ENCODE measurements at regions not wholly inside any gene's neighbourhood (a gene's known extent, or its start where the extent isn't known, plus 50 kb on each side); places are given as distances from the start of the nearest gene placed in this dataset.
"Not testable (repeated sequence)": the region's sequence is repeated elsewhere in the genome, so short reads cannot be mapped to it uniquely, and the experiment has no call there.

DNA sequence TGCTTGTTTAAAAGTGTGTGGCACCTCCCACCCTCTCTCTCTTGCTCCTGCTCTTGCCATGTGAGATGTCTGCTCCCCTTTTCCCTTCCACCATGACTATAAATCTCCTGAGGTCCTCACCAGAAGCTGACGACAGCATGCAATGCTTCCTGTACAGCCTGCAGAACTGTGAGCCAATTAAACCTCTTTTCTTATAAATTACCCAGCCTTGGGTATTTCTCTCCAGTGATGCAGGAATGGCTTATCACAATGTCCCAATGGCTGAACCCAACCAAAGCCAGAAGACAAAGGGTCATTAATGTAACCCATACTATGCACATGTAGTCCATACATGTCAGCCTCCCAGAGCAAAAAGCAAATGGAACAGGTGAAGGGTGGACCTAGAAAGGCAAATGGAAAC, 141.5 kb downstream of the SEPTIN14 start:
- not testable (repeated sequence) for H3K4me1 Mint-ChIP-seq; H3K36me3 Mint-ChIP-seq (ENCODE audit: insufficient read depth); H3K27me3 Mint-ChIP-seq; ATAC-seq (replicated peaks; ENCODE audit: extremely low read depth, poor library complexity, severe bottlenecking); DNase-seq (ENCODE audit: low spot score in 2 of 2); H3K9me3 Mint-ChIP-seq; H3K27ac Mint-ChIP-seq (ENCODE audit: low read depth); H3K4me3 Mint-ChIP-seq

DNA sequence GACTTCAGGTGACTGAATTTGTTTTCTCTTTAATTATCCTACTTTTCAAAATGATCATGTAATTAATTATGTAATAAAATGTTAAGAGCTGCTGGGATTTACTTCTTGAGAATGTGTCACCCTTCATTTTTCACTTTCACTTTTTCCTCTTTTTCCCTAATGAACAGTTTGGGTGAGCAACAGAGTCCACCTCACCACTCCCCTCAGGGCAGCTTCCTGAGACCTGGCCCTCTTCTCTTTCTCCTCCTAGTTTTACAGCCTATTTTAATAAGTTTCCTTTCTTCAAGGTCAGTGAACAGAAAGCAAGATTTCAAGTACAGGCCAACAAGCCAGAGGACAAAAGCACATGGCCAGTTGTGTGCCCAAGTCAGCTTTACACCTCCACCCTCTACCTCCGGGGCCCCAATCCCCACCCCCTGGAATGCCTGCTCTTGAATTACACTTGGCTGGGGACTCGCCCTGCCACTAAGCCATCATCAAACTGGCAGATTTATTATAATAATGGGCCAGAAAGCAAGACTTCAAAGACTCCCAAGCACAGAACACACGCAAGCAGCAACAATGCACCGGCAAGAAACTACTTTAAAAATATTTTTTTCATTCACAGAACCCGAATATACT, 143.1 kb upstream of the VOPP1 start:
- H3K4me1 Mint-ChIP-seq; ATAC-seq (replicated peaks; ENCODE audit: extremely low read depth, poor library complexity, severe bottlenecking); H3K4me3 Mint-ChIP-seq; H3K36me3 Mint-ChIP-seq (ENCODE audit: insufficient read depth); H3K27ac Mint-ChIP-seq (ENCODE audit: low read depth); H3K9me3 Mint-ChIP-seq; DNase-seq (ENCODE audit: low spot score in 2 of 2): not testable (repeated sequence)
- H3K27me3 Mint-ChIP-seq: peaks cover 12% of the 10 kb centered on the region

DNA sequence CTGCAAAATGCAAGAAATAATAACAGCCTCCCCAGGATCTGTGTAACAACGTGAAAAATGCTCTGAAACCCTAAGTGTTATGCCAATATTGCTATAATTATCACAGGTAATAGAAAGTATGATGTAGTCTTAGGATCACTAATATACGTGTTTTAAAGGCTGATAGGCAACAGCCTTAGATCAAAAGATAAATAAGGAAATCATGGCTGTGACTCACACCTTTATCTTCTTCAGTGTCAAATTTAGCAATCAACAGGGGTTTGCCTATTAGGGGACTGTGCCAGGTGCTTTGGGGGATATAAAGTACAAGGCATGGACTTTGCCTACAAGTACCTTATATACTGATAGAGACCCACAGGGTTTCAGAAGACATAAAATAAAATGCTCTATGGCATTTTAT, 142.1 kb upstream of the VOPP1 start:
- H3K36me3 Mint-ChIP-seq (ENCODE audit: insufficient read depth); ATAC-seq (replicated peaks; ENCODE audit: extremely low read depth, poor library complexity, severe bottlenecking); H3K9me3 Mint-ChIP-seq; H3K4me3 Mint-ChIP-seq; H3K4me1 Mint-ChIP-seq; DNase-seq (ENCODE audit: low spot score in 2 of 2); H3K27ac Mint-ChIP-seq (ENCODE audit: low read depth): not testable (repeated sequence)
- H3K27me3 Mint-ChIP-seq: peaks cover 12% of the 10 kb centered on the region

DNA sequence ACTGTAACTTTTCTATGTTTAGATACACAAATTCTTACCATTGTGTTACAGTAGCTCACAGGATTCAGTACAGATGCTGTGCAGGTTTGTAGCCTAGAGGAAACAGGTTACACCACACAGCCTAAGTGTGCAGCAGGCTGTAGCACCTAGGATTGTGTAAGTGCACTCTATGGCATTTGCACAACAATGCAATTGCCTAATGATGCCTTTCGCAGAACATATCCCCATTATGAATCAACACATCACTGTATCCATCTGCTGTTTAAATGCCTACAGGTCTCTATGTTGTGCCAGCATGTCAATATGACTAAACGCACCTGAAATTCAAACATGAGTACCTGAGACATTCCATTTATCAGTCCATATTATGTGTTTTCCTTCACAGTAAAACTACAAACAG, 138.0 kb upstream of the VOPP1 start:
- H3K36me3 Mint-ChIP-seq (ENCODE audit: insufficient read depth); H3K4me1 Mint-ChIP-seq; ATAC-seq (replicated peaks; ENCODE audit: extremely low read depth, poor library complexity, severe bottlenecking); H3K9me3 Mint-ChIP-seq; H3K27ac Mint-ChIP-seq (ENCODE audit: low read depth); H3K4me3 Mint-ChIP-seq; DNase-seq (ENCODE audit: low spot score in 2 of 2): not testable (repeated sequence)
- peaks cover 12% of the 10 kb centered on the region for H3K27me3 Mint-ChIP-seq

DNA sequence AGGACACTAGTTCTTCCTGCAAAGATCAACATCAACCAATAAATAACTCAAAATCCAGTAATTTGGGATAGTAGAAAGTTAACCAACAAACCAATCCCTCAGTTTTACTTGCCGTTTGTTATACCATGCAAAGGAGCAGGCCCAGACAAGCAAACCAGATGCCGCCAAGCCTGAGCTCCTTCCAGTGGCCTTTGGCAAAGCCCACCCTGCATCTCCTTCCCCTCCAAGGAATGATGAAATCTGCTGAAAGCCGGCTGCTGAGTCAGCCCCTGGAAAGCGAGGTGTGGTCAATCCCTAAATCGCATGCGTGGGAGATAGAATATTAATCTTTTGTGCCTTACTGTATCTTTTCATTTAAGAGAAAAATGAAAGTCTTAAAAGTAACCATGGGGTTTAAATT, 135.7 kb upstream of the VOPP1 start:
- H3K27me3 Mint-ChIP-seq: peaks cover 12% of the 10 kb centered on the region
- not testable (repeated sequence) for H3K9me3 Mint-ChIP-seq; H3K36me3 Mint-ChIP-seq (ENCODE audit: insufficient read depth); H3K4me1 Mint-ChIP-seq; ATAC-seq (replicated peaks; ENCODE audit: extremely low read depth, poor library complexity, severe bottlenecking); H3K27ac Mint-ChIP-seq (ENCODE audit: low read depth); H3K4me3 Mint-ChIP-seq; DNase-seq (ENCODE audit: low spot score in 2 of 2)

DNA sequence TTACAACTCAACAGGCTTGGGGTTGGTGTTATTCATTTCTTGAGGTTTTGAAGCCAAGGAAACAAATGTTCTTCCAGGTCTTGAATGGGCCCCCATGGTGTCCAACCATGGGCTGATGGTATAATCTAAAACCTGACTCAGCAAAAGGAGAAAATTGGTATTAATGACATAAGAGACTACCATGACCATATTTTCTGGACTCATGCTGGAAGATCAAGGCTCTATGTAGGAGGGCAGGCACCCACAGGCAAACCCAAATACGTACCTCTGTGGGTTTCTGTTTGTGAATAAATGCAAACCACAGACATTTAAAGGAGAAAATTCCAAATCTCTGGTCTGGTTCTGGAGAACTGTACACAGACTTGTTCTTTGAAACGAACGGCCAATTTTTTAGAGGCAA, 135.1 kb upstream of the VOPP1 start:
- not testable (repeated sequence) for H3K27ac Mint-ChIP-seq (ENCODE audit: low read depth); DNase-seq (ENCODE audit: low spot score in 2 of 2); H3K4me1 Mint-ChIP-seq; H3K9me3 Mint-ChIP-seq; H3K4me3 Mint-ChIP-seq; ATAC-seq (replicated peaks; ENCODE audit: extremely low read depth, poor library complexity, severe bottlenecking); H3K36me3 Mint-ChIP-seq (ENCODE audit: insufficient read depth)
- H3K27me3 Mint-ChIP-seq: peaks cover 11% of the 10 kb centered on the region

DNA sequence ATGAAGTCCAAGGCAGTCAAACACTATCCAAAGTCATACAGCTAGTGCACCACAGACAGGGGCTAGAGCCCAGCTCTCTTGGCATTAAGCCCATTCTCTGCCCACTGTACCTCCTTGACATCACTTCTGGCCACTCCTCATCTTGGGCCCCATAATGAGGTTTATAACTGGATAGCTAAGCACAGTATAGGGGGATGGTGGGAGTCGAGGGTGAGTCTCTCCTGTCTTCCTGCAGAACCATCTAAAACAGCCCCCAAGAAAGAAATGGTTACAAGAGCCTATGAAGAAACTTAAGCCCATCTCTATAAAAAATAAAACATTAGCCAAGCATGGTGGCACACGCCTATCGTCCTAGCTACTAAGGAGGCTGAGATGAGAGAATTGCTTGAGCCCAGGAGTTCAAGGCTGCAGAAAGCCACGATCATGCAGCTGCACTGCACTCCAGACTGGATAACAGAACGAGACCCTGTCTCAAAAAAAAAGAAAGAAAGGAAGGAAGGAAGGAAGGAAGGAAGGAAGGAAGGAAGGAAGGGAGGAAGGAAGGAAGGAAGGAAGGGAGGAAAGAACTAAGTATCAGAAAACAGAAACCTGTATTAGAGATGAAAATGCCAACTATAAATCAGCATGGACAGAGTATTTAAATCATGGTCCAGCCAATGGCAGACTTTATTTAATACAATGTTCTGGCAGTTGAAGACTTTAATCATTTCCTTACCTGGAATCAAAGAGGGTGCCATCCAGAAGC, 134.3 kb upstream of the VOPP1 start:
- not testable (repeated sequence) for H3K27me3 Mint-ChIP-seq; H3K4me1 Mint-ChIP-seq; DNase-seq (ENCODE audit: low spot score in 2 of 2); ATAC-seq (replicated peaks; ENCODE audit: extremely low read depth, poor library complexity, severe bottlenecking); H3K27ac Mint-ChIP-seq (ENCODE audit: low read depth); H3K36me3 Mint-ChIP-seq (ENCODE audit: insufficient read depth); H3K9me3 Mint-ChIP-seq; H3K4me3 Mint-ChIP-seq

DNA sequence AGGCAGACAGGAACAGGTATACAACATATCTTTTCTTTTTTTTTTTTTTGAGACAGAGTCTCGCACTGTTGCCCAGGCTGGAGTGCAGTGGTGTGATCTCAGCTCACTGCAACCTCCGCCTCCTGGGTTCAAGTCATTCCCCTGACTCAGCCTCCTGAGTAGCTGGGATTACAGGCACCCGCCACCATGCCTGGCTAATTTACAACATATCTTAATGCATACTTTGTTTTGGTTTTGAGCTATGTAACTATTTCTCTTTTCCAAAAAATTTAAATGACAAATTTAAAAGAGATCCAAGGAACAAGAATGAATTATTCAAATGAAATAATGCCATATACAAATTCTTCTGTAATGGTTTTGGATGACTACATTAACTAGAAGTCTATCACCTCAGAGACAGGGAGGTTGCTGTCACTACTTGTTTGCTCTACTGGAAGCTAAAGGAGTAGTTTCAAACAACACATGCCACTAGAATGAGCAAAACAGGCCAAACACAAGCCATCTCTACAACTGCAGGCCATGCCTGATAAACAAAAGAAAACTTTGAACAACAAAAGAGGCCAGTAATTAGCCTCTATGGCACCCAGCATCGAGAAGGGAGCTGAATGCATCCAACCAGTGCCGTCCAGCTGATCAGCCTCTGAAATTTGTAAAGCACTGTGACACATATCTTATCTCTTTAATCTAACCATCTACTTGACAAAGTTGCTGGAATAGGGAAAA, 133.6 kb upstream of the VOPP1 start:
- not testable (repeated sequence) for ATAC-seq (replicated peaks; ENCODE audit: extremely low read depth, poor library complexity, severe bottlenecking); H3K4me3 Mint-ChIP-seq; H3K27me3 Mint-ChIP-seq

DNA sequence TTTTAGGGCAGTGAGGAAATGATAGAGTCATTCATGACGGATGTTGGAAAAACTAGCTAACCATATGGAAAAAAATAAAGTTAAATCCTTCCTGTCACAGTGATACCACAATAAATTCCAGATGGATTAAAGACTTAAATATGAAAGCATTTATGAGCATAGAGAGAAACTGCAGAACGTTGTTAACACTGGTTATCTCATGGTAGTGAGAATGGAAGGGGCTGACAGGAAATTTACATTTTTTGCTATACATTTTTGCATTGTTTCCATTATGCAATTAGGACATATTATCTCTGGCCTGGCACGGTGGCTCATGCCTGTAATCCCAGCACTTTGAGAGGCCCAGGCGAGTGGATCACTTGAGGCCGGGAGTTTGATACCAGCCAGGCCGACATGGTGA, 130.5 kb upstream of the VOPP1 start:
- not testable (repeated sequence) for H3K27ac Mint-ChIP-seq (ENCODE audit: low read depth); H3K4me1 Mint-ChIP-seq; DNase-seq (ENCODE audit: low spot score in 2 of 2); H3K27me3 Mint-ChIP-seq; H3K4me3 Mint-ChIP-seq; H3K36me3 Mint-ChIP-seq (ENCODE audit: insufficient read depth); H3K9me3 Mint-ChIP-seq; ATAC-seq (replicated peaks; ENCODE audit: extremely low read depth, poor library complexity, severe bottlenecking)

More for the DNA sequence above, 133.6 kb upstream of the VOPP1 start:
- H3K36me3 Mint-ChIP-seq (ENCODE audit: insufficient read depth); H3K4me1 Mint-ChIP-seq; H3K27ac Mint-ChIP-seq (ENCODE audit: low read depth); DNase-seq (ENCODE audit: low spot score in 2 of 2); H3K9me3 Mint-ChIP-seq: not testable (repeated sequence)

DNA sequence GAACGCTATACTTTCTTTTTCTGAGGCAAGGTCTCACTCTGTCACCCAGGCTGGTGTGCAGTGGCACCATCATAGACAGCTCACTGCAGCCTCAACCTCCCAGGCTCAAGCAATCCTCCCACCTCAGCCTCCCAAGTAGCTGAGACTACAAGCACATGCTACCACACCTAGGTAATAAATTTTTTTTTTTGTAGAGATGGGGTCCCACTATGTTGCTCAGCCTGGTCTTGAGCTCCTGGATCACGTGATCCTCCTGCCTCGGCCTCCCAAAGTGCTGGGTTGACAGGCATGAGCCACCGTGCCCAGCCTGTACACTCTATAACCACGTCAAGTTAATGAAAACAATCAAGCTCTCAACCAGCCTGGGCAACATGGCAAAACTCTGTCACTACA, 127.1 kb upstream of the VOPP1 start:
- H3K27ac Mint-ChIP-seq (ENCODE audit: low read depth); ATAC-seq (replicated peaks; ENCODE audit: extremely low read depth, poor library complexity, severe bottlenecking); H3K36me3 Mint-ChIP-seq (ENCODE audit: insufficient read depth); H3K4me1 Mint-ChIP-seq; H3K9me3 Mint-ChIP-seq; H3K4me3 Mint-ChIP-seq; DNase-seq (ENCODE audit: low spot score in 2 of 2); H3K27me3 Mint-ChIP-seq: not testable (repeated sequence)

DNA sequence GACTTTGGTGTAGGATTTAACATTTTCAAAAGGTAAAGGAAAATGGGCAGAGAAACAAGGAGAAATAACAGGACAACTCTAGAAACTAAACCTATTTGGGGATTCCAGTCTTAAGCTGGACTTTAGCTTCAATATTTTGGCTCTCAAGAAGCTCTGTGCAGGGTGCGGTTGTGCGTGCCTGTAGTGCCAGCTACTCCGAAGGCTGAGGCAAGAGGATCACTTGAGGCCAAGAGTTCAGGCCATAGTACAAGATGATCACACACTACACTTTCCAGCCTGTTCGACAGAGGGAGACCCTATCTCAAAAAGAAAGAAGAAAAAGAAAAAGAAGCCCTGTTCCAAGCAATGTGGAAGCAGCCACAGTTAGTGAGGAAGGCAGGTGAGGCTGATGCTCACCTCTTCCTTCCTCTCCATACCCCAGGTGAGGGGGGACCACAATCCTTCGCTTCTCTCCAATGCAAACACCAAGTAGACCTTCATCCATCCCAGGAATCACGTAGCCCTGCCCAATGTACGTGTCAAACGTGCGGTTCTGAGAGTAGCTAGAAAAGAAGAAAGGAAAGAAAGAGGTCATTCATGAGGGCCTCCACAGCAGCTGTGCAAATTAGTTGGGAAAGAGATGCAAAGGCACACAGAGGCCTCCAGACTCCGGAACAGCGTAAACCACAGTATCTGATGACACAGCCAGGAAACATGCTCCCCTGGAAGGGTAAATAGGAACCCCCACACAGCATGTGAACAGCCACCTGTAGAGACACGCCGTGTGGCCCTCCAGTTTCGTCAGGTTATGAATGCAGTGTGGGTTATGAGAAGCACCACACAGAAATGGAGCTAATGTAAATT, 126.5 kb upstream of the VOPP1 start:
- not testable (repeated sequence) for ATAC-seq (replicated peaks; ENCODE audit: extremely low read depth, poor library complexity, severe bottlenecking); H3K4me1 Mint-ChIP-seq; H3K27me3 Mint-ChIP-seq; DNase-seq (ENCODE audit: low spot score in 2 of 2); H3K9me3 Mint-ChIP-seq; H3K27ac Mint-ChIP-seq (ENCODE audit: low read depth); H3K4me3 Mint-ChIP-seq; H3K36me3 Mint-ChIP-seq (ENCODE audit: insufficient read depth)

DNA sequence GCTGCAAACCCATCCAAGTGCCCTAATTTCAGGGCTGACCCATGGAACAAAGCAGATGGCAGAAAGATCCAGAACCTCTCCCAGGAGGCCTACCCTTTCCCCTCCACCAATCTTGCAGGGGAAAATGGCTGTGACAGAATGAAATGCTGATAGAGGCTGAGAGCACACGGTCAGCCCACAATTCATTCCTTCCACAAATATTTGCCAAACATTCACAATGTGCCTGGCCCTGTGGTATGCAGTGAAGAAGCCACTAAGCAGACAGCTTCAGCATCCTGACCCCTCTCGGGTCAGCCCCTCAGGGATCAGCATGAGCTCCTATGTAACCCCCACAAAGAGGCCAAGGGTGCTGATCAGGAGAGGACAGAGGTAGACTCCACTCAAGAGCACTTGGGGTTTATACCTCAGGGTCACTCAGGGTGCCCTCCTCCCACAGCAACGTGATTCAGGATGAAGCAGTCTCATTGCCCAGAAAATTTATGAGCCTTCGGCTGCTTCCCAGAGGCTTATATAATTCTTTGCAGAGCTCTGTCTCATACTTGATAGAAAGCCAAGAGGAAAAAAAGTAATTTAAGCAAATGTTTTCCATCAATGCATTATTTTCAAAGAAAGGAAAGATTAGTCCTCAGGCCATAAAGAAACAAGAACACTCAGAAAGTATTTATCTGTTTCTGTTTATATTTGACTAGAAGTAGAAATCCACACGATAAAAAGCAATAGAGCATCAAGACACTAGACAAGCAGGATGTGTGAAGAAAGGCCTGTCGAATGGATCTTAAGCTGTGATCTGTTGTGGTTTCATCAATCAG, 123.8 kb upstream of the VOPP1 start:
- DNase-seq (ENCODE audit: low spot score in 2 of 2); H3K9me3 Mint-ChIP-seq; H3K4me1 Mint-ChIP-seq; H3K36me3 Mint-ChIP-seq (ENCODE audit: insufficient read depth); H3K27me3 Mint-ChIP-seq; H3K27ac Mint-ChIP-seq (ENCODE audit: low read depth); H3K4me3 Mint-ChIP-seq; ATAC-seq (replicated peaks; ENCODE audit: extremely low read depth, poor library complexity, severe bottlenecking): not testable (repeated sequence)
